ENCODE measurements at regions not wholly inside any gene's neighbourhood (a gene's known extent, or its start where the extent isn't known, plus 50 kb on each side); places are given as distances from the start of the nearest gene placed in this dataset.
A peak's percentile ranks its signal among the peaks of the same experiment; 100 is the strongest.
"Not testable (repeated sequence)": the region's sequence is repeated elsewhere in the genome, so short reads cannot be mapped to it uniquely, and the experiment has no call there.

GRCh38 chr3:185995352-185995751, 57.5 kb upstream of the TRA2B start:
- DNase-seq = no peak
- no peaks in the 10 kb centered on the region for H3K36me3 ChIP-seq
- H3K9me3 ChIP-seq (ENCODE audit: severe bottlenecking) = no peaks in the 10 kb centered on the region
- H3K27ac ChIP-seq = no peak overlapping the region
- no peaks in the 10 kb centered on the region for H3K27me3 ChIP-seq (ENCODE audit: insufficient read depth, low read depth, severe bottlenecking)
- H3K4me3 ChIP-seq (ENCODE audit: low read depth, low read length) = no peak overlapping the region
- no peak for TF ChIP-seq CTCF (IDR thresholded peaks at IDR 0.05; ENCODE audit: low read depth, low read length)

GRCh38 chr3:185992831-185993374, 55.1 kb upstream of the TRA2B start:
- Histone ChIP-seq H3K4me3 (ENCODE audit: low read depth, low read length) (no peak overlapping the region), H3K27me3 (ENCODE audit: insufficient read depth, low read depth, severe bottlenecking) (no peaks in the 10 kb centered on the region), H3K27ac (no peak overlapping the region), H3K9me3 (ENCODE audit: severe bottlenecking) (no peaks in the 10 kb centered on the region), H3K36me3 (no peaks in the 10 kb centered on the region)
- no peak for TF ChIP-seq CTCF (IDR thresholded peaks at IDR 0.05; ENCODE audit: low read depth, low read length)
- no peak for DNase-seq

- H3K9me3 ChIP-seq (ENCODE audit: severe bottlenecking); H3K27ac ChIP-seq; H3K36me3 ChIP-seq; H3K4me3 ChIP-seq (ENCODE audit: low read depth, low read length); H3K27me3 ChIP-seq (ENCODE audit: insufficient read depth, low read depth, severe bottlenecking); DNase-seq: not testable (repeated sequence)
These were observed 53.2 kb upstream of the TRA2B start for GRCh38 chr3:185990995-185991394.

GRCh38 chr3:185989511-185989910, 51.7 kb upstream of the TRA2B start:
- H3K9me3 ChIP-seq (ENCODE audit: severe bottlenecking) = no peaks in the 10 kb centered on the region
- DNase-seq = no peak
- TF ChIP-seq CTCF (IDR thresholded peaks at IDR 0.05; ENCODE audit: low read depth, low read length) = no peak
- H3K36me3 ChIP-seq = no peaks in the 10 kb centered on the region
- no peak overlapping the region for H3K27ac ChIP-seq
- H3K27me3 ChIP-seq (ENCODE audit: insufficient read depth, low read depth, severe bottlenecking) = no peaks in the 10 kb centered on the region
- no peak overlapping the region for H3K4me3 ChIP-seq (ENCODE audit: low read depth, low read length)

- H3K9me3 ChIP-seq (ENCODE audit: severe bottlenecking) = no peaks in the 10 kb centered on the region
- no peak overlapping the region for H3K4me3 ChIP-seq (ENCODE audit: low read depth, low read length)
- no peak for TF ChIP-seq CTCF (IDR thresholded peaks at IDR 0.05; ENCODE audit: low read depth, low read length)
- no peak for DNase-seq
- no peaks in the 10 kb centered on the region for H3K36me3 ChIP-seq
- no peak overlapping the region for H3K27ac ChIP-seq
- H3K27me3 ChIP-seq (ENCODE audit: insufficient read depth, low read depth, severe bottlenecking) = no peaks in the 10 kb centered on the region
These were observed 51.0 kb upstream of the TRA2B start for GRCh38 chr3:185988816-185989175.

- 0 out of 2 replicates have a peak, but pooled peaks have one; percentile 1 for TF ChIP-seq CTCF (IDR thresholded peaks at IDR 0.05; ENCODE audit: low read depth, low read length)
- DNase-seq = no peak
- H3K27ac ChIP-seq = no peak overlapping the region
These were observed 50.4 kb upstream of the TRA2B start for GRCh38 chr3:185988080-185988815.

More at GRCh38 chr3:185988080-185988815, 50.4 kb upstream of the TRA2B start:
- Histone ChIP-seq H3K9me3 (ENCODE audit: severe bottlenecking) (no peaks in the 10 kb centered on the region), H3K27me3 (ENCODE audit: insufficient read depth, low read depth, severe bottlenecking) (no peaks in the 10 kb centered on the region), H3K36me3 (no peaks in the 10 kb centered on the region), H3K4me3 (ENCODE audit: low read depth, low read length) (no peak overlapping the region)
